DND-41 (cell line): ENCODE measurements at regions not wholly inside any gene's neighbourhood (a gene's known extent, or its start where the extent isn't known, plus 50 kb on each side); places are given as distances from the start of the nearest gene placed in this dataset.

Experiments
- CTCF ChIP-seq: IDR thresholded peaks from 2 replicates; pipeline ENCODE4 v1.5.1; 2012; ENCODE audit warnings: borderline replicate concordance, low read length, moderate library complexity, mild to moderate bottlenecking; ENCODE audit not compliant: poor library complexity, severe bottlenecking; ENCODE audit errors: extremely low read depth
- EZH2 ChIP-seq: IDR thresholded peaks from 3 replicates; pipeline ENCODE4 v1.6.1; 2012; ENCODE audit warnings: borderline replicate concordance, low read depth, mild to moderate bottlenecking, moderate library complexity, low read length, inconsistent platforms; ENCODE audit not compliant: severe bottlenecking

GRCh38 chr16:56093055-56093454 is 98.2 kb upstream of the GNAO1 start:
- TF ChIP-seq CTCF (no peak), EZH2 (no peak)
